Nephron progenitor cell (in vitro differentiated cells): ENCODE measurements at regions not wholly inside any gene's neighbourhood (a gene's known extent, or its start where the extent isn't known, plus 50 kb on each side); places are given as distances from the start of the nearest gene placed in this dataset.
A peak's percentile ranks its signal among the peaks of the same experiment; 100 is the strongest.

Source experiments
- DNase-seq: peaks from one replicate; pipeline ENCODE4 v3.0.0; 2021
- H3K27ac Mint-ChIP-seq: 2 replicates; pipeline ENCODE4 v1.8.0; 2021; ENCODE audit warnings: mild to moderate bottlenecking, moderate library complexity, mixed read lengths
- H3K27me3 Mint-ChIP-seq: 2 replicates; pipeline ENCODE4 v1.8.0; 2021; ENCODE audit warnings: mild to moderate bottlenecking, low read depth, mixed read lengths; ENCODE audit not compliant: poor library complexity
- H3K36me3 Mint-ChIP-seq: 2 replicates; pipeline ENCODE4 v1.8.0; 2021; ENCODE audit warnings: low read depth, mixed read lengths
- H3K4me1 Mint-ChIP-seq: 2 replicates; pipeline ENCODE4 v1.8.0; 2021; ENCODE audit warnings: mixed read lengths
- H3K4me3 Mint-ChIP-seq: 2 replicates; pipeline ENCODE4 v1.8.0; 2021; ENCODE audit warnings: mild to moderate bottlenecking, moderate library complexity, mixed read lengths
- H3K9me3 Mint-ChIP-seq: 2 replicates; pipeline ENCODE4 v1.8.0; 2021; ENCODE audit warnings: mild to moderate bottlenecking, moderate library complexity, mixed read lengths
- CTCF ChIP-seq: fragments of 200-600 bp; sonication (generic); IDR thresholded peaks from 2 replicates; pipeline ENCODE4 v1.5.0; 2021; ENCODE audit warnings: antibody characterized with exemption

- Mint-ChIP-seq H3K4me1 (peaks cover 10% of the 10 kb centered on the region), H3K9me3 (peaks cover 34% of the 10 kb centered on the region), H3K4me3 (no peak overlapping the region), H3K27me3 (peaks cover 9% of the 10 kb centered on the region), H3K36me3 (peaks cover 9% of the 10 kb centered on the region), H3K27ac (no peak overlapping the region)
- DNase-seq, result no peak
- no peak for TF ChIP-seq CTCF
These were observed 300.7 kb downstream of the SIPA1L2 start for GRCh38 chr1:232329103-232329813.

GRCh38 chr1:232328486-232329102 lies 301.3 kb downstream of the SIPA1L2 start:
- peaks cover 9% of the 10 kb centered on the region for H3K36me3 Mint-ChIP-seq

GRCh38 chr1:232327899-232328298 lies 302.0 kb downstream of the SIPA1L2 start:
- H3K4me1 Mint-ChIP-seq, result peaks cover 10% of the 10 kb centered on the region
- peaks cover 7% of the 10 kb centered on the region for H3K27me3 Mint-ChIP-seq
- H3K36me3 Mint-ChIP-seq, result peaks cover 9% of the 10 kb centered on the region
- H3K9me3 Mint-ChIP-seq, result peaks cover 24% of the 10 kb centered on the region
- H3K27ac Mint-ChIP-seq, result no peak overlapping the region
- no peak overlapping the region for H3K4me3 Mint-ChIP-seq
- no peak for TF ChIP-seq CTCF
- DNase-seq, result no peak

More at GRCh38 chr1:232328486-232329102, 301.3 kb downstream of the SIPA1L2 start:
- Mint-ChIP-seq H3K27me3 (peaks cover 9% of the 10 kb centered on the region), H3K4me1 (peaks cover 10% of the 10 kb centered on the region), H3K9me3 (peaks cover 31% of the 10 kb centered on the region), H3K27ac (peak overlapping the region; percentile 26), H3K4me3 (no peak overlapping the region)
- no peak for DNase-seq
- no peak for TF ChIP-seq CTCF

- no peak for DNase-seq
- H3K4me3 Mint-ChIP-seq, result no peak overlapping the region
- TF ChIP-seq CTCF, result no peak
- no peak overlapping the region for H3K27ac Mint-ChIP-seq
- H3K27me3 Mint-ChIP-seq, result peaks cover 7% of the 10 kb centered on the region
- peaks cover 24% of the 10 kb centered on the region for H3K9me3 Mint-ChIP-seq
- H3K4me1 Mint-ChIP-seq, result peaks cover 10% of the 10 kb centered on the region
- peaks cover 9% of the 10 kb centered on the region for H3K36me3 Mint-ChIP-seq
These were observed 302.7 kb downstream of the SIPA1L2 start for GRCh38 chr1:232327269-232327668.

GRCh38 chr1:232322162-232322734 lies 307.7 kb downstream of the SIPA1L2 start:
- peaks cover 18% of the 10 kb centered on the region for H3K4me1 Mint-ChIP-seq
- no peak for DNase-seq
- TF ChIP-seq CTCF, result no peak
- no peak overlapping the region for H3K4me3 Mint-ChIP-seq
- H3K9me3 Mint-ChIP-seq, result peaks cover 4% of the 10 kb centered on the region
- H3K27me3 Mint-ChIP-seq, result peaks cover 3% of the 10 kb centered on the region
- H3K36me3 Mint-ChIP-seq, result no peaks in the 10 kb centered on the region
- H3K27ac Mint-ChIP-seq, result no peak overlapping the region
